ENCODE measurements at regions not wholly inside any gene's neighbourhood (a gene's known extent, or its start where the extent isn't known, plus 50 kb on each side); places are given as distances from the start of the nearest gene placed in this dataset.

- no peak for TF ChIP-seq CTCF (IDR thresholded peaks at IDR 0.05; ENCODE audit: insufficient read depth, low read depth, low read length)
- DNase-seq (ENCODE audit: low read depth), result peak; percentile 29
- no peak overlapping the region for H3K4me3 ChIP-seq (ENCODE audit: low read depth, low read length)
Measured at GRCh38 chr5:125154301-125155110, 408.1 kb upstream of the ZNF608 start.

- DNase-seq (ENCODE audit: low read depth), result peak; percentile 44
- no peak overlapping the region for H3K4me3 ChIP-seq (ENCODE audit: low read depth, low read length)
- TF ChIP-seq CTCF (IDR thresholded peaks at IDR 0.05; ENCODE audit: insufficient read depth, low read depth, low read length), result no peak
Measured at GRCh38 chr5:125160787-125161502, 414.5 kb upstream of the ZNF608 start.

- no peak for DNase-seq (ENCODE audit: low read depth)
- no peak overlapping the region for H3K4me3 ChIP-seq (ENCODE audit: low read depth, low read length)
- TF ChIP-seq CTCF (IDR thresholded peaks at IDR 0.05; ENCODE audit: insufficient read depth, low read depth, low read length), result no peak
Measured at GRCh38 chr5:125162714-125163113, 416.3 kb upstream of the ZNF608 start.

- TF ChIP-seq CTCF (IDR thresholded peaks at IDR 0.05; ENCODE audit: insufficient read depth, low read depth, low read length), result no peak
- DNase-seq (ENCODE audit: low read depth), result no peak
- no peak overlapping the region for H3K4me3 ChIP-seq (ENCODE audit: low read depth, low read length)
Measured at GRCh38 chr5:125169396-125169795, 423.0 kb upstream of the ZNF608 start.

GRCh38 chr5:125171641-125172040 lies 425.2 kb upstream of the ZNF608 start:
- no peak overlapping the region for H3K4me3 ChIP-seq (ENCODE audit: low read depth, low read length)
- DNase-seq (ENCODE audit: low read depth), result no peak
- TF ChIP-seq CTCF (IDR thresholded peaks at IDR 0.05; ENCODE audit: insufficient read depth, low read depth, low read length), result no peak

GRCh38 chr5:125175348-125176004 lies 429.0 kb upstream of the ZNF608 start:
- no peak for DNase-seq (ENCODE audit: low read depth)
- no peak for TF ChIP-seq CTCF (IDR thresholded peaks at IDR 0.05; ENCODE audit: insufficient read depth, low read depth, low read length)

More at GRCh38 chr5:125175348-125176004, 429.0 kb upstream of the ZNF608 start:
- H3K4me3 ChIP-seq (ENCODE audit: low read depth, low read length), result no peak overlapping the region

Measured in fibroblast of villous mesenchyme (primary cell).